ENCODE measurements at regions not wholly inside any gene's neighbourhood (a gene's known extent, or its start where the extent isn't known, plus 50 kb on each side); places are given as distances from the start of the nearest gene placed in this dataset.

GRCh38 chr6:3610206-3610605 lies 141.3 kb downstream of the PXDC1 start (continued):
- TF ChIP-seq PAX5 (IDR thresholded peaks at IDR 0.05; ENCODE audit: borderline replicate concordance, low read depth, low read length) (no peak), USF1 (IDR thresholded peaks at IDR 0.05; ENCODE audit: borderline replicate concordance, extremely low read length, insufficient read depth, low read depth, low read length) (no peak), NR2F1 (conservative IDR thresholded peaks at IDR 0.05) (no peak), ATF3 (IDR thresholded peaks at IDR 0.05; ENCODE audit: borderline replicate concordance, extremely low read depth, low read depth, low read length) (no peak), MEF2B (IDR thresholded peaks at IDR 0.05; ENCODE audit: partially characterized antibody, poor library complexity, severe bottlenecking) (no peak), RAD51 (IDR thresholded peaks at IDR 0.05) (no peak), MYB (IDR thresholded peaks at IDR 0.05; ENCODE audit: borderline replicate concordance, low read depth, low read length) (no peak), ESRRA (IDR thresholded peaks at IDR 0.05; ENCODE audit: low read length) (no peak), FOXM1 (IDR thresholded peaks at IDR 0.05; ENCODE audit: low read depth, low read length) (no peak), E4F1 (IDR thresholded peaks at IDR 0.05; ENCODE audit: borderline replicate concordance, partially characterized antibody) (no peak), HCFC1 (IDR thresholded peaks at IDR 0.05; ENCODE audit: low read length) (no peak), PKNOX1 (IDR thresholded peaks at IDR 0.05) (no peak)

Data from GM12878 (cell line).